SU-DHL-6 (cell line): ENCODE measurements at regions not wholly inside any gene's neighbourhood (a gene's known extent, or its start where the extent isn't known, plus 50 kb on each side); places are given as distances from the start of the nearest gene placed in this dataset.

ENCODE experiments used
- H2AFZ ChIP-seq: fragments of 200-600 bp; sonication (generic); 2 replicates; pipeline ENCODE4 v1.6.1; 2014; ENCODE audit warnings: low read depth, mild to moderate bottlenecking, moderate library complexity, mixed read lengths, antibody characterized with exemption, low read length; ENCODE audit not compliant: severe bottlenecking
- H3F3A ChIP-seq: fragments of 200-600 bp; shearing (Covaris generic); 2 replicates; pipeline ENCODE4 v1.6.0; 2016; ENCODE audit warnings: antibody characterized with exemption, mild to moderate bottlenecking; ENCODE audit not compliant: insufficient read depth
- H3K27ac ChIP-seq: fragments of 200-600 bp; sonication (generic); 2 replicates; pipeline ENCODE4 v1.5.1; 2016; ENCODE audit warnings: low read depth, mild to moderate bottlenecking, low read length, moderate library complexity, mixed read lengths
- H3K27me3 ChIP-seq: fragments of 200-600 bp; sonication (generic), shearing (Covaris generic); 2 replicates; pipeline ENCODE4 v1.6.0; 2014; ENCODE audit warnings: mild to moderate bottlenecking, low read length
- H3K36me3 ChIP-seq: fragments of 200-600 bp; sonication (generic); 2 replicates; pipeline ENCODE4 v1.6.1; 2014; ENCODE audit warnings: mild to moderate bottlenecking, low read length, mixed read lengths
- H3K4me2 ChIP-seq: fragments of 300-600, 200-600 bp; shearing (Covaris generic), sonication (generic); 2 replicates; pipeline ENCODE4 v1.6.0; 2014; ENCODE audit warnings: low read length, low read depth, mild to moderate bottlenecking; ENCODE audit not compliant: poor library complexity, severe bottlenecking
- H3K4me3 ChIP-seq: fragments of 200-600 bp; sonication (generic); 2 replicates; pipeline ENCODE4 v1.5.1; 2014; ENCODE audit warnings: antibody characterized with exemption, low read length, mild to moderate bottlenecking, mixed read lengths; ENCODE audit not compliant: insufficient read depth, poor library complexity, severe bottlenecking
- H3K79me2 ChIP-seq: fragments of 200-600 bp; sonication (generic); 2 replicates; pipeline ENCODE4 v1.6.1; 2014; ENCODE audit warnings: mild to moderate bottlenecking, low read length, moderate library complexity; ENCODE audit not compliant: insufficient read depth
- H3K9ac ChIP-seq: fragments of 200-600 bp; sonication (generic); 2 replicates; pipeline ENCODE4 v1.7.0; 2014; ENCODE audit warnings: mild to moderate bottlenecking, low read length
- H3K9me2 ChIP-seq: fragments of 200-600 bp; sonication (generic); replicated peaks from 2 replicates; pipeline ENCODE4 v1.6.1; 2014; ENCODE audit warnings: low read length; ENCODE audit not compliant: insufficient read depth
- H3K9me3 ChIP-seq: fragments of 200-600 bp; sonication (generic); 2 replicates; pipeline ENCODE4 v1.6.1; 2014; ENCODE audit warnings: low read length, mixed read lengths; ENCODE audit not compliant: insufficient read depth
- H4K20me1 ChIP-seq: fragments of 200-600 bp; sonication (generic); 2 replicates; pipeline ENCODE4 v1.6.1; 2014; ENCODE audit warnings: low read depth, mild to moderate bottlenecking, antibody characterized with exemption, low read length, moderate library complexity, mixed read lengths
- EZH2phosphoT487 ChIP-seq: fragments of 200-600 bp; sonication (generic), shearing (Covaris generic); conservative IDR thresholded peaks from 2 replicates; pipeline ENCODE4 v1.6.1; 2018; ENCODE audit warnings: mild to moderate bottlenecking, antibody characterized with exemption, low read length, moderate library complexity, mixed read lengths
- TF ChIP-seq, protein P1 (sequence below): fragments of 200-600 bp; sonication (generic); IDR thresholded peaks from one replicate; pipeline ENCODE4 v1.5.1; 2017; ENCODE audit warnings: antibody characterized with exemption, mild to moderate bottlenecking, low read length, moderate library complexity; ENCODE audit not compliant: insufficient read depth, poor library complexity, severe bottlenecking

DNA sequence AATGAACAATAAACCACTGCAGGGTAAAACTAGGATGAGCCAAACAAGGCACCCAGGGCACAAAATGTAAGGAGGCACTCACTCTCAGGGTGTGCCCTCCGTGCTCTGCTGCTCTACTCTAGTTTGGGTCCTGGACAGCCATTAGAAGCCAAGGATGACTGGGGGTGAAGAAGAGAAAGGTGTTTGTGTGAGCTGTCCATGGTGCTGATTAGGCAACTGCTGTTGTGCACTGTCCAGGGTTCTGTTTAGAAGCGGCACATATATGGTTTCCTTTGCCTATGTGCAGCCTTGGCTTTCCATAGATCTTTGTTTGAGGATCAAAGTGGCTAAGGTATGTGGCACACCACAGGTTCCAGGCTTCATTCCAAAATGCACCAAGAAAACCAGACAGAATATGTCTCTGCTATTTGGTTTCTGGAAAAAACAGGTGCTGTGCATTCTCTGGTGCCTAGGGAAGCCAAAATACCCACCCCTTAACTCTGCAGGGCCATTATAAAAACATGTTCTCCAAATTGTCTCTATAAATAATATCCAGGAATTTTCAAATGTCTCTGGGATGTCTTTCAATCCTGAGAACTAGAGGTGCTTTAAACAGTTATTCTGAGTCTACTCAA, 123.5 kb downstream of the CBLN1 start:
- Histone ChIP-seq H3K4me3 (no peak overlapping the region), H3K79me2 (no peaks in the 10 kb centered on the region), H3K9me2 (no peaks in the 10 kb centered on the region), H4K20me1 (no peaks in the 10 kb centered on the region), H2AFZ (no peak overlapping the region), H3K27ac (no peak overlapping the region), H3K9ac (no peak overlapping the region), H3K9me3 (no peaks in the 10 kb centered on the region), H3F3A (no peaks in the 10 kb centered on the region), H3K36me3 (no peaks in the 10 kb centered on the region), H3K27me3 (no peaks in the 10 kb centered on the region), H3K4me2 (no peak overlapping the region)
- TF ChIP-seq, protein P1, sequence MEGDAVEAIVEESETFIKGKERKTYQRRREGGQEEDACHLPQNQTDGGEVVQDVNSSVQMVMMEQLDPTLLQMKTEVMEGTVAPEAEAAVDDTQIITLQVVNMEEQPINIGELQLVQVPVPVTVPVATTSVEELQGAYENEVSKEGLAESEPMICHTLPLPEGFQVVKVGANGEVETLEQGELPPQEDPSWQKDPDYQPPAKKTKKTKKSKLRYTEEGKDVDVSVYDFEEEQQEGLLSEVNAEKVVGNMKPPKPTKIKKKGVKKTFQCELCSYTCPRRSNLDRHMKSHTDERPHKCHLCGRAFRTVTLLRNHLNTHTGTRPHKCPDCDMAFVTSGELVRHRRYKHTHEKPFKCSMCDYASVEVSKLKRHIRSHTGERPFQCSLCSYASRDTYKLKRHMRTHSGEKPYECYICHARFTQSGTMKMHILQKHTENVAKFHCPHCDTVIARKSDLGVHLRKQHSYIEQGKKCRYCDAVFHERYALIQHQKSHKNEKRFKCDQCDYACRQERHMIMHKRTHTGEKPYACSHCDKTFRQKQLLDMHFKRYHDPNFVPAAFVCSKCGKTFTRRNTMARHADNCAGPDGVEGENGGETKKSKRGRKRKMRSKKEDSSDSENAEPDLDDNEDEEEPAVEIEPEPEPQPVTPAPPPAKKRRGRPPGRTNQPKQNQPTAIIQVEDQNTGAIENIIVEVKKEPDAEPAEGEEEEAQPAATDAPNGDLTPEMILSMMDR: no peak

DNA sequence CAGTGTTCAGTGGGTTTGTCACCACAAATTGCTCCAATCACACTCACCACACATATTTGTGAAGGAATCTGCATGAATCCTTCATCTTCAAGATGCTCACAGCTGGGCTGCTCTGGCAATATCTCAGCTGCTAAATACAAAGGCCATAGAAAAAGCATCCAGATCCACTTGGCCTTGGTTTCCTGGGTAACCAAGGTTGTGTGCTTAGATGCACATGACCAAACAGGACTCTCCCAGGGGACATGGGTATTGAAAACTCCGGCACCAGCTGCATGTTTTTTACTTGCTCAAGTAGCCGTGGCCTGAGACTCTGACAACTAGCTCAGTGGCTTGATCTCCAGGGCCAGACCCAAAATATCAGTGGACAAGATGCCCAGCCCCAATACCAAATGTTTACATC, 131.3 kb downstream of the CBLN1 start:
- H4K20me1 ChIP-seq: no peaks in the 10 kb centered on the region
- no peak overlapping the region for H3K4me2 ChIP-seq
- no peak overlapping the region for H3K27ac ChIP-seq
- H3K9me3 ChIP-seq: no peaks in the 10 kb centered on the region
- no peak overlapping the region for H2AFZ ChIP-seq
- H3K79me2 ChIP-seq: no peaks in the 10 kb centered on the region
- no peaks in the 10 kb centered on the region for H3K9me2 ChIP-seq
- no peaks in the 10 kb centered on the region for H3F3A ChIP-seq
- H3K4me3 ChIP-seq: no peak overlapping the region
- H3K27me3 ChIP-seq: no peaks in the 10 kb centered on the region
- no peaks in the 10 kb centered on the region for H3K36me3 ChIP-seq
- no peak for TF ChIP-seq EZH2phosphoT487
- TF ChIP-seq, protein P1: no peak
- H3K9ac ChIP-seq: no peak overlapping the region

DNA sequence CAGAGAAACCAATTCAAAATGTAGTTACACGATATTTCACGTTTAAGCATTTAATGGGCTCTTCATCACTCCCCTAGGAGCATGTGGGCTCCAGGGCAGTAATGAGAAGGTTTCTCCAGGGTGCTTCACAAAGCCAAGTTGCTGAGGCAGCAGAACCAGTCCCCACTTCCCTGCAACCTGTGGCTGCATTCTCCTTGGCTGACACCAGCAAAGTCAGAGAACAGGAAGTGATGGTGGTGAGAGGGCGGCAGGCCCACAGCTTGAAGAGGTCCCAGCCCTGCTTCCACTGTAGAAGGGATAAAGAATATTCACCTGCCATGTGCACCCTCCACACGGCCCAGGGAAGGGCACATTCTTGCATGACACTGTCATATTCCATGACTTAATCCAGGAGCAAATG, 133.2 kb downstream of the CBLN1 start:
- H3K79me2 ChIP-seq: no peaks in the 10 kb centered on the region
- no peak overlapping the region for H3K27ac ChIP-seq
- TF ChIP-seq, protein P1: no peak
- TF ChIP-seq EZH2phosphoT487: no peak
- H3K9me2 ChIP-seq: no peaks in the 10 kb centered on the region
- no peak overlapping the region for H3K4me2 ChIP-seq
- no peaks in the 10 kb centered on the region for H3F3A ChIP-seq
- H3K4me3 ChIP-seq: no peak overlapping the region
- H3K9ac ChIP-seq: no peak overlapping the region
- H3K9me3 ChIP-seq: no peaks in the 10 kb centered on the region
- H3K36me3 ChIP-seq: no peaks in the 10 kb centered on the region
- H3K27me3 ChIP-seq: no peaks in the 10 kb centered on the region
- no peaks in the 10 kb centered on the region for H4K20me1 ChIP-seq
- H2AFZ ChIP-seq: no peak overlapping the region
